GM13976 (cell line): ENCODE measurements at regions not wholly inside any gene's neighbourhood (a gene's known extent, or its start where the extent isn't known, plus 50 kb on each side); places are given as distances from the start of the nearest gene placed in this dataset.

Experiments
- DNase-seq: peaks from one replicate; pipeline ENCODE4 v3.0.0; 2012; ENCODE audit warnings: low spot score
- CTCF ChIP-seq: IDR thresholded peaks from 2 replicates; pipeline ENCODE4 v1.5.1; 2012; ENCODE audit warnings: borderline replicate concordance, mild to moderate bottlenecking; ENCODE audit not compliant: insufficient read depth; ENCODE audit errors: extremely low read depth, missing control alignments, control extremely low read depth
- in situ Hi-C: fragments of 300-500 bp; cut with MboI; formaldehyde crosslinking; loops from one replicate; pipeline ENCODE4 v1.12.0; 2022; ENCODE audit warnings: low sequenced_read_pairs, mixed read lengths, inconsistent platforms; ENCODE audit not compliant: unreplicated experiment

DNA sequence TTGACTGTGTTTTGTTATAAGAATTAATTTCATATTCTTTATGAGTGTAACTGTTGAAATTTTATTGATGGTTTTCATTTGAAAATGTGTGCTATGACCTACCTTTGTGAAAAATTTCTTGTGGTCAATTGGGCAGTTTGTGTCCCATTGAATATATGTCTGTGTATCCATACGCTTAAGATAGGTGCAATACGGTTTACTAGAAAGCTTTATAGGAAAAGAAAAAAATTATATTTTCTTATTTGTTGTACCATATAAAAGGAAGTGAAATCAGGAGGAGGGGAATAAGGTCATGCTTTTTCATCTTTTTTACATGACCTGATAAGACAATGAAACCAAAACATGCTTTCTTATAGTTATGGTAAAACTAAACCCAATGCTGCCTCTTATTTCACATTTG is 807.7 kb downstream of the USP25 start:
- in situ Hi-C loops = no loop called here
- DNase-seq = no peak
- TF ChIP-seq CTCF = no peak

- DNase-seq = no peak
- no peak for TF ChIP-seq CTCF
- in situ Hi-C loops = no loop called here
These were observed 808.6 kb downstream of the USP25 start for GRCh38 chr21:16538405-16538804.

DNA sequence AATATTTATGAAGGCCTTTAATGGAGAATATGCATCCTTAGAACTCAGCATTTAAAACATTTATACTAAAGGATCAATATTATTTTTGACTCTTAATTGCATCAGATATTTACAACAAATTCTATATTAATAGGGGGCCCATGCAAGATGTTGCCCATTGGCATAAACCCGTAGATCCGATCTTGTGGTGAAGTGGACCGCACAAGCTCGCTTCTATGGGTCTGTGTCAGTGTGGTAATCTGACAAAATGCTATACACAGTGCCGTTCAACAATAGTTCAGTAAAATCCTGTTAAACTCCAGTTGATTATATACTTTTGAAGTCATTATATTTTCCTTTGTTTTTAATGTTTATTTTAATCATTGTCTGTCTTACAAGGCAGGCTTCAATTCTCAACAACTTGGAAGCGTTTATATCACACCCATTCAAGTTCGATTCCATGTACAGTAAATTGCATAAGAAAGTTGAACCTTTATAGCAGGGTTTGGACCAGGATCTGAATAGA is 809.2 kb downstream of the USP25 start:
- DNase-seq = no peak
- no peak for TF ChIP-seq CTCF
- in situ Hi-C loops = no loop called here

- in situ Hi-C loops = no loop called here
- TF ChIP-seq CTCF = no peak
- no peak for DNase-seq
These were observed 811.4 kb downstream of the USP25 start for GRCh38 chr21:16540966-16541727.

DNA sequence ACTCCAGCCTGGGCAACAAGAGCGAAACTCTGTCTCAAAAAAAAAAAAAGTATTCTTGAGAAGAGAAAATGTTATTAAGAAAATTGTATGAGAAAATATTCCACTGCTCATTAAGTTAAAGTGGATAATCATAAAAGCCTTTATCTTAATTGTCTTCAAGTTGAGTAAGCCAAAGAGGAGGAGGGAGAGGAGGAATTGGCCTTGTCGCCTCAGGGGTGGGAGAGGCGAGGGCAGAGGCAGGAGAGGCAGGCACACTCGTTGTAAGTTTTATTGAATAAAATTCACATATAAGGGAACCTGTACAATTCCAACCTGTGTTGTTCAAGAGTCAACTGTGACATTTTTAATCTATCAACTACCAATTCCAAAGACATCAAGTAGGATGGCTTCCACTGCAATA is 820.3 kb downstream of the USP25 start:
- in situ Hi-C loops = no loop called here
- no peak for TF ChIP-seq CTCF
- DNase-seq = no peak

DNA sequence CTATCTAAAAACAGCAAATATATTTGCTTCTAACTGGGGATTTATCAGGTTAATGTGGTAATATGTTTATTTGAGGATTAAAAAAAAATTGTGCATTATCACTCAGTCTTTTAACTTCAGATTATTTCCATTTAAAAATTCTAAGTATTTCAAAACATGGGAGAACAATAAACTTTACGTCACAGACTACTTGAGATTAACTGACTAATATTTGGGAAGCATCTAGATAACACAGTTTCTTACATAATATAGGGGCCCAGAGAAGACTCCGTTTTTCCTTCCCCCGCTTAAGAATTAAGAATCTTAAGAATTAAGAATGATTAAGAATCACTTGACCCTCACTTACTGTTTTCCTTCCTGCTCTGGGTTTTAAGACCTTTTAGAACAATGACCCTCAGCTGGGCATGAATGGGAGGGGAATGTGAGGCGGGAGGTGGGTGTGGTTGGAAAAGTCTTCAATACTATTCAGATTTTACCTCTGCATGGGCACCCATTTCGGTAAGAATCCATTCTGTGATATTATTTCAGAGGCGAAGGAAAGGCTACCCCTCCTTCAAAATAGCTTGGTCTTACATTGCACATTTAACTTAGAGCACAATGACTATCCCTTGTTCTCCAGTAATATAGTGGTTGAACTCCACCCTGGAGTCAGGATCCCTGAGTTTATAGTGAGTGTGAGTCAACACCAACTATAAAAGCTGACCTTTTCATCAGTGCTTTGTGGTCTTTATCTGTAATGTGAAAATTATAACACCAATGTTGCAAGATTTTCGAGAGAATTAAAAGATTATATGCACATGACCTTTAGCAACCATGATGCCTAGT is 821.3 kb downstream of the USP25 start:
- TF ChIP-seq CTCF = no peak
- DNase-seq = no peak
- in situ Hi-C loops = no loop called here
